Heart left ventricle (tissue), 13 donors: ENCODE measurements at regions not wholly inside any gene's neighbourhood (a gene's known extent, or its start where the extent isn't known, plus 50 kb on each side); places are given as distances from the start of the nearest gene placed in this dataset.

Experiments used
- CTCF ChIP-seq, 12 donors: fragments of 200-600 bp; sonication (generic) in 4 of 12; IDR thresholded peaks; one replicate each; pipeline versions ENCODE4 v1.5.0 to v1.8.0; 2018 to 2022; ENCODE audit warnings: antibody characterized with exemption in 12 of 12, mild to moderate bottlenecking in 5 of 12
- POLR2A ChIP-seq, 2 donors: fragments of 450-650 bp; IDR thresholded peaks; one replicate each; pipeline ENCODE4 v1.6.1; 2017; ENCODE audit warnings: antibody characterized with exemption in 2 of 2, mild to moderate bottlenecking in 2 of 2, moderate library complexity in 2 of 2
- donor health status: ischemic (EF 13 %, LVEDD 7.1; RV severe dilation, severe dysfunction).
- donor health status: DM: no; HTN: yes; CAD: no.
- donor health status: DM: no; HTN: no; CAD: no.
- donor health status: ischemic (EF 25% LVEDD 6.9; RV normal size, moderate dysfunction).
- donor health status: ischemic (EF 25% LVEDD 5.7; RV mildly dilated, moderate dysfunction).
- donor health status: ischemic (EF 35%, LVEDD 5.7; RV mildly dilated, moderate dysfunction).
- donor health status: nonischemic (EF 11% LVEDD 7.7; RV severe dilation, severe dysfunction).
- donor health status: DM: yes; HTN: yes; CAD: no.
- donor health status: PGD.
- donor health status: ischemic (EF 29% LVEDD 5.4; RV normal size, mild dysfunction).
- donor health status: nonischemic (EF 23%, LVEDD 6.1; RV moderate dilation, normal function).

GRCh38 chr21:30028537-30028936 lies 88.7 kb upstream of the GRIK1 start:
- TF ChIP-seq POLR2A (IDR thresholded peaks at IDR 0.05) (no peak), CTCF (IDR thresholded peaks at IDR 0.05) (no peak)
